Epithelial cell of proximal tubule (primary cell): ENCODE measurements at regions not wholly inside any gene's neighbourhood (a gene's known extent, or its start where the extent isn't known, plus 50 kb on each side); places are given as distances from the start of the nearest gene placed in this dataset.

Experiments used
- DNase-seq: peaks from one replicate; pipeline ENCODE4 v3.0.0-alpha.2; 2011; ENCODE audit warnings: low read depth
- H3K4me3 ChIP-seq: 2 replicates; pipeline ENCODE4 v1.5.1; 2011; ENCODE audit warnings: low read depth, mild to moderate bottlenecking, low read length
- TF ChIP-seq, protein P1 (sequence below): conservative IDR thresholded peaks from 2 replicates; pipeline ENCODE4 v1.5.1; 2012; ENCODE audit warnings: low read depth, mild to moderate bottlenecking, low read length

DNA sequence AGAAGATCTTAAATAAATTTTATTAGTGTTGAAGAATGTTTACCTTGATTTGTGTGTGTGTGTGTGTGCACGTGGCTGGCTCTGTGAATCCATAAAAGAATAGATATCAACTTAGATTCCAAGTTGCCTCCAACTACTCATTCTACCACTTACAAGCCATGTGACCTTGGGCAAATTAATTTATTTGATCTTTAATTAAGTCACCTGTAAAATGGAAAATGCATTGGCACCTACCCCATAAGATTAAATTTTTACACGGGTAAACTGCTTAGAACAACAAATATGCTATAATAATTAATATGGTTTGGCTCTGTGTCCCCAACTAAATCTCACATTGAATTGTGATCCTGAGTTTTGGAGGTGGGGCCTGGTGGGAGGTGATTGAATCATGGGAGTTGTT lies 604.9 kb upstream of the NRG3 start:
- H3K4me3 ChIP-seq: no peak overlapping the region
- DNase-seq: no peak
- TF ChIP-seq, protein P1, sequence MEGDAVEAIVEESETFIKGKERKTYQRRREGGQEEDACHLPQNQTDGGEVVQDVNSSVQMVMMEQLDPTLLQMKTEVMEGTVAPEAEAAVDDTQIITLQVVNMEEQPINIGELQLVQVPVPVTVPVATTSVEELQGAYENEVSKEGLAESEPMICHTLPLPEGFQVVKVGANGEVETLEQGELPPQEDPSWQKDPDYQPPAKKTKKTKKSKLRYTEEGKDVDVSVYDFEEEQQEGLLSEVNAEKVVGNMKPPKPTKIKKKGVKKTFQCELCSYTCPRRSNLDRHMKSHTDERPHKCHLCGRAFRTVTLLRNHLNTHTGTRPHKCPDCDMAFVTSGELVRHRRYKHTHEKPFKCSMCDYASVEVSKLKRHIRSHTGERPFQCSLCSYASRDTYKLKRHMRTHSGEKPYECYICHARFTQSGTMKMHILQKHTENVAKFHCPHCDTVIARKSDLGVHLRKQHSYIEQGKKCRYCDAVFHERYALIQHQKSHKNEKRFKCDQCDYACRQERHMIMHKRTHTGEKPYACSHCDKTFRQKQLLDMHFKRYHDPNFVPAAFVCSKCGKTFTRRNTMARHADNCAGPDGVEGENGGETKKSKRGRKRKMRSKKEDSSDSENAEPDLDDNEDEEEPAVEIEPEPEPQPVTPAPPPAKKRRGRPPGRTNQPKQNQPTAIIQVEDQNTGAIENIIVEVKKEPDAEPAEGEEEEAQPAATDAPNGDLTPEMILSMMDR: no peak

DNA sequence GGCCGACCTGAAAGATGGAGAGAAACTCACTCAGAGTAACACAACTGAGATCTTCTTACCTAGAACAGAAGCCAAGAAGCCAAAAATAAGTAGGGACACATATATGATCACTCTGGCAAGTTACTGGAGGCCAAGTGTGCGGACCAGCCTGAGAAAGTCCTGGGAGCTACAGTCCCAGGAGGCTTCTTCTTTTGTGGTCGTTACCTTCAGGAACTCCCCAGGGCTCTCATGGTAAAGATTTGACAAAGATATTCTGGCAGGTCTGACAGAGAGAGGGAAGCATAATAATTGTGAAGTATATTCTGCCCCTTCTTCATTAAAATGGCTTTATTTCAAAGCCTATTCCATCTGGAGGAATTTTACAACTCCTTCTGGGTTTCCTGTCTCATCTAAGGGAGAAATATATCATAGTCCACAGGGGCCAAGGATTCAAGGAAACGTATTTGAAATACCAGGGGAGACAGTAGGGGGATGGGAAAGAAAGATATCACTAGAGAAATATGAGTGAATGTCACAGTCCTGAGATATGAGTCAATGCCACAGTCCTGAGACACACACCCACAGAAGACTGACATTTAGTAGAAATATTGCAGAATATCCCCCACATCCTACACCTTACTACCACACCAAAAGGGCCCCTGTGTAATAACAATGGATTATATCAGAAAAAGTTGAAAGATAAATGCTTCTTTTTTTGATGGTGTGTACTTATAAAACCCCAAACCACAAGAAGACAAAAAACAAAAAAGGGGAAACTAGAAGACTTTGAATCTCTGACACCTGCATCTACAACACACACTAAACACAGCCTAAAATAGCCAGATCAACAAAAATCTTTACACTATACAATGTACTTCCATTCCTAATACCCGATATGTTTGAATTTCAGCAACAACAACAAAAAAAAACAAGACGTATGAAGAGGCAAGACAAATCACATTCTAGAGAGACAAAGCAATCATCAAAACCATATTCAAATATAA lies 594.2 kb upstream of the NRG3 start:
- no peak for DNase-seq
- no peak overlapping the region for H3K4me3 ChIP-seq
- TF ChIP-seq, protein P1: no peak

DNA sequence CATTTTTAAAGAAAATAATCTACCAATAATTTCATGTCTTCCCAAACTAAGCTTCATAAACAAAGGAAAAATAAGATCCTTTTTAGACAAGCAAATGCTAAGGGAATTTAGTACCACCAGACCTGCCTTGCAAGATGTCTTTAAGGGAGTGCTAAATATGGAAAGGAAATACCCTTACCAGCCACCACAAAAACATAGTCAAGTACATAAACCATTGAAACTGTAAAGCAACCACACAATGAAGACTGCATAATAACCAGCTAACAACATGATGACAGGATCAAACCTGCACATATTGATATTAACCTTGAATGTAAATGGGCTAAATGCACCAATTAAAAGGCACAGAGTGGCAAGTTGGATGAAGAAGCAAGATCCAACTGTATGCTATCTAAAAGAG lies 586.5 kb upstream of the NRG3 start:
- TF ChIP-seq, protein P1: no peak
- no peak overlapping the region for H3K4me3 ChIP-seq
- no peak for DNase-seq

DNA sequence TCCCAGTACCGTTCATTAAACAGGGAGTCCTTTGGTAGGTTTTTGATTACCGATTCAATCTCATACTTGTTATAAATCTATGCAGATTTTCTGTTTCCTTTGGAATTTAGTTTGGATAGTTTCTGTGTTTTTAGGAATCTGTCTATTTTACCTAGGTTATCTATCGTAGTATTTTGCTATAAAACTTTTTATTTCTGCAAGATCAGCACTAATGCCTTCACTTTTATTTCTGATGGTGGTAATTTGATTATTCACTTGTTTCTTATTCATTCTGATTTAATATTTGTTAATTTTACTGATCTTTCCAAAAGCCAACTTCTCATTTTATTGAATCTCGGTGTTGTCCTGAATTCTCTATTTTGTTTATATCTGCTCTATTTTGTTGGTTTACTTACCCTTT lies 577.7 kb upstream of the NRG3 start:
- TF ChIP-seq, protein P1: no peak
- no peak for DNase-seq
- H3K4me3 ChIP-seq: no peak overlapping the region

DNA sequence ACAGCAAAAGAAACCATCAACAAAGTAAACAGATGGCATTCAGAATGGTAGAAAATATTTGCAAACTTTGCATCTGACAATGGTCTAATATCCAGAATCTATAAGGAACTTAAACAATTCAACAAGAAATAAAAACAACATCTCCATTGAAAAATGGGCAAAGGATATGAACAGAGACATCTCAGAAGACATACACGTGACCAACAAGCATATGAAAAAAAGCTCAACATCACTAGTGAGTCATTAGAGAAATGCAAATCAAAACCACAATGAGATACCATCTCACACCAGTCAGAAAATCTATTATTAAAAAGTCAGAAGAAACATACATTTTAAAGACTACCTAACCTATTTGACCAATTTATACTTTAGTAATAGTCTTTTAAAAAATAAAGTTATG lies 571.3 kb upstream of the NRG3 start:
- no peak overlapping the region for H3K4me3 ChIP-seq
- TF ChIP-seq, protein P1: no peak
- DNase-seq: no peak

DNA sequence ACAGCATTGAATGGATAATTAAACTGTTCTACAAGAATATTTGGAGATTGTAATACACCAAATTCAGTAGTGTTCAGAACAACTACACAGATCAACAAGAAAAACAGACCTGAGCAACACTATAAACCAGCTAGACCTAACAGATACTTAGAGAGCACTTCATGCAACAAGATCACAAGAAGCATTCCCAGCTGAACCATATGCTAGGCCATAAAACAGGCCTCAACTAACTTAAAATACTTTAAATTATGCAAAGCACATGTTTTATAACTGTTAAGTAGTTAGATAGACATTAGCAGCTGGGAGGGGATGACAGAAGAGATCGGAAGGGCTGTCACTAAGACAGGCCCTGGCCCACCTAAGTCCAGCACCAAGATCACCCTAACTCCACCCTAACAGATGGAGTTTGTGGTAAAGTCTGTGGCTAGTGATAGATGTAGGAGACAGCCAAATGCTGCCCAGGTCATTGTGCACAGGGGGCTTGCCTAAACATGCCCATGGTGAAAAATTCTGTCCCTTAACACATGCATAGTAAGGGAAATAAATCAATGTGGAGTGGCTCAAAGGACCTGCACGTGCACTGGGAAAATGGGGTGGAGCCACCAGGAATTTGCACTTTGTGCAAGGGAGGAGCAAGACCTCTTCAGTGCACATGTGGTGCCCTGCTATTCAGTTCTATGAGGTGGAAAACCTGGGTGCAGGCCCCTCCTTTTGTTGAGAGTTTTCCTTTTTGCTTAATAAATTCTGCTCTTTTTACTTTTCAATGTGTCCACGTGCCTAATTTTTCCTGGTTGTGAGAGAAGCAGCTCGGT lies 567.8 kb upstream of the NRG3 start:
- no peak overlapping the region for H3K4me3 ChIP-seq
- TF ChIP-seq, protein P1: no peak
- no peak for DNase-seq
